Stimulated activated CD4-positive, alpha-beta T cell treated with anti-CD3 and anti-CD28 coated beads, Interleukin-12 subunit alpha, Interleukin-12 subunit beta, amount 100 ng/mL, for 24 hours (primary cell): ENCODE measurements at regions not wholly inside any gene's neighbourhood (a gene's known extent, or its start where the extent isn't known, plus 50 kb on each side); places are given as distances from the start of the nearest gene placed in this dataset.
"Not testable (repeated sequence)": the region's sequence is repeated elsewhere in the genome, so short reads cannot be mapped to it uniquely, and the experiment has no call there.

ENCODE experiments used
- DNase-seq, 2 experiments: peaks; one replicate each; pipeline ENCODE4 v3.0.0-alpha.2; 2020; ENCODE audit warnings: low read depth in 2 of 2

GRCh38 chr6:97913721-97914120 is 630.7 kb upstream of the MMS22L start:
- no peak for DNase-seq

DNA sequence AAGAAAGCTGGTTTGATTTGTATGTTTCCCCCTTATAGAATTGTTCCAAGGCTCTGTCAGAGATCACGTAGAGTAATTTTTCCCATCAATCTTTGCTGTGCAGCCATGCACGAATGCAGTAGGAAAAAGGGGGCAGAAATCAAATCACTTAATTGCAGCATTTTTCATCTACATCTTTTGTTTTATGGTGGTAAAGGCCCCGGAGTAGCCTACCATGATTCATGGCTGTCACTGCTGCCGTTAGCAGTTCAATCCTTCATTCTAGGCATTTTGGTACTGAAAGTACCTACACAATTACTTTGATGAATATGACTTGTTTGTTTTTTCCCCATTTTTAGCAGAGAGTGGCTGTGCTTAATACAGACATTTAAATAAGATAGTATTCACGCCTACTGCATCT is 631.9 kb upstream of the MMS22L start:
- no peak for DNase-seq

- no peak for DNase-seq
Measured at GRCh38 chr6:97915537-97915936, 632.5 kb upstream of the MMS22L start.

DNA sequence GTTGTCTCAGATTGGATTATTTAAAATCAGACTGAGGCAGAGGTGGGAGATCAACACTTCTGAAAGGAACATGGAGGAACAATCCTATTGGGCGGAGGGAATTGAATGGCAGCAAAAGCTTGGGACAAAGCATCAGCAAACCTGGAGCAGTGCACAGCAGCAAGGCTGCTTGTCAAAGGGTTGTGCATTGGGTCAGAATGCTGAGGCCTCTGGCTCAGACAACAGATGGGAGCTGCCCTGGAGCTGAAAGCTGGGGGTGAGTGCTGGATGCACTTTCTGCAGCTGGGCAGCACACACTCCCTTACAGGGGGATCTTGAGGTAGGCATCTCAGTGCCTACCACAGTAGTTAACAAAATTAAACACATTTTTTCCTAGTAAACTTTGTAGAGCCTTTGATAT is 634.4 kb upstream of the MMS22L start:
- DNase-seq: no peak

DNA sequence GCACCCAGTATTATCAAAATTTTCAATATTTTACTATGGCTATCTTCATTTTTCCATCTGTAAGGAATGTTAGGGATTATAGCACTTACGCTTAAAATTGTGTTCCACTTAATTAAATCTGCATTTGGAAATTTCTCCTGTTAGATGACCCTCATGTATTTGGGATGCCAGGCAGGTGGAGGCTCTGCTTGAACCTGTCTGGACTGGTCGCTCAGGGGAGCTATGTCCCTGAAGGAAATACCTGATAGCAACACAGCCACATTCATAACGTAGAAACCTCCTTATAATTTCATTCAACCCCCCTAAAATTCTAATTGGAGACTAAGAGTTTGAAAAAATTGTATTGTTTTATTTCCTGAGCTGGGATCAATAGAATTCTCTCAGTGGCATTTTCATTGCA is 636.0 kb upstream of the MMS22L start:
- DNase-seq: no peak

- no peak for DNase-seq
Measured at GRCh38 chr6:97919631-97920030, 636.6 kb upstream of the MMS22L start.

GRCh38 chr6:97923249-97923648 is 640.2 kb upstream of the MMS22L start:
- no peak for DNase-seq

DNA sequence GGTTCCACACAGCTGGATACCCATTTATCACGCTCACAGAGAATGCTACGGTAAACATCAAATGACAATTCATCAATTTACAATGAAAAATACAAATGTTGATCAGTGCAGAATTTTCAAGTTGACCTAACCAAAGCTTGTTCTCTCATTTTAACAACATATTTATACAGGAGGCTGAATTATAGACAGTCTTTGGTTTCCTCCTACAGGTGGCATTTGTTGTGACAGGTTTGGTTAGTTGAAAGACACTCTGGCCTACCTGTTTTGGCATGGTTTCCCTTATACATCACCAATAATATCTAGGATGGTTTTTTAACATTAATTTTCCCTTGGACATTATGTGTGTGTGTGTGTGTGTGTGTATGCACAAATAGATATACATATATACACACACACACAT is 642.5 kb upstream of the MMS22L start:
- DNase-seq: no peak

DNA sequence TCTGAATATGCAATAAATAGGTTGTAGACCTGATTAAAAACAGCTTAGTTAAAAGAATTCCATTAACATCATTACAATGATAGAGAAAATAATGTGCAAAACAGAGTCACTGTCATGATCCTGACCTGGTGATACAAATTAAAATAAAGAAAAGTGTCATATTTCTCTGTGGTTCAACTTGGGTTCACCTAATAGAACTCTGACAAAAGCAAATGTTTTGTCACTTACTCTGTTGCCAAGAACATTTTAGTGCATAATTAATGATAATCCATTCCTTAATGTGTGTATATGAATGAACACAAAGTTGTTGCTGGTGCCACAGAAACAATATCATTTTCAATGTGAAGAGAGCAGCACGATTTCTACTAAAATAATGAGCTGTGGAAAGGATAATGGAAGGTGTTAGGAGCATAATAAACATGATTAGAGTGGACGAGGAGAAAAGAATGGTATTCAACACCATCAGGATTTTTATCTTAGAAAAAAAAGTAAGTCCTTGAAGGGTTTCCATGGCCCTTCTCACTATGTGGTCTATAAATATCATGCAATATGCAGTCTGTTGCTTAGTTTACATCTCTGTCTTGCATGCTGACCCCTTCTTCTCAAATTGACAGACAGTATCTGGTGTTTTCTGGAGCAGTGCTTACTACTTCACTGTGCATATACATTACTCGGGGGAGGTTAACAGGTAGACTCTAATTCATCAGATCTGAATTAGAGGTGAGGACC is 656.6 kb upstream of the MMS22L start:
- DNase-seq: no peak

GRCh38 chr6:97947841-97948240 is 664.8 kb upstream of the MMS22L start:
- DNase-seq: no peak

DNA sequence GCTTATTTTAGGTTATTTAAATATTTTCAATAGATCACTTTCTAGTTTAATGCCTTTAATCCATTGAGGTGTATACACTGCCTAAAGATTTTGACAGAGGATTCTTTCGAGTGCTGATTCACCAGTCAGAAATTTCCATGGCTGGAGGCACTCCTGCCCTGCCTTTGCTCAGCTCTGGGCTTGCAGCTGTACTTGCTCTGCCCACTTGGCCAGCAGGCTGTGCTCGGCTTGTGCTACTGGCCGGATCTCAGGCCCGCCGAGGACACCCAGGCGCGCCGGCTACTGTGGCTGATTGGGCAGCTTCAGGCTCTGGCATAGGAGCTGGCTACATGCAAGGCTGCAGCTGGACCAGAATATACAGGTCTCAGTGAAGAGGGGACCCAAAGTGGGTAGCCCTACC is 675.1 kb upstream of the MMS22L start:
- no peak for DNase-seq

- no peak for DNase-seq
Measured at GRCh38 chr6:97963193-97963592, 680.2 kb upstream of the MMS22L start.

GRCh38 chr6:97969065-97969464 is 686.0 kb upstream of the MMS22L start:
- no peak for DNase-seq

GRCh38 chr6:97977084-97977483 is 694.1 kb upstream of the MMS22L start:
- no peak for DNase-seq

GRCh38 chr6:97978855-97979271 is 695.8 kb upstream of the MMS22L start:
- no peak for DNase-seq

DNA sequence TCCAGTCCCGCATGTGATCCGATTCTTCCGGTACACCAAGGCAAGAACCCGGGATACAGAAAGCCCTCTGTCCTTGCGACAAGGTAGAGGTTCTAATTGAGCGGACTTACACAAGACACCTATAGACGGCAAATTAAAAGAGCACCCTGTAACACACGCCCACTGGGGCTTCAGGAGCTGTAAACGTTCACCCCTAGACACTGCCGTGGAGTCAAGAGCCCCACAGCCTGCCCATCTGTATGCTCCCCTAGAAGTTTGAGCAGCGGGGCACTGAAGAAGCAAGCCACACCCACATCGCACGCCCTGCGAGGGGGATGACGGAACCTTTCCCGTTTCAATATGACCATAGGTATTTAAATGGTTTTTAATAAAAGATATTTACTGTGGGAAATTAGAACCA is 696.3 kb upstream of the MMS22L start:
- DNase-seq: not testable (repeated sequence)

GRCh38 chr6:97989451-97989850 is 706.4 kb upstream of the MMS22L start:
- DNase-seq: no peak

- no peak for DNase-seq
Measured at GRCh38 chr6:97995158-97995557, 712.1 kb upstream of the MMS22L start.

- no peak for DNase-seq
Measured at GRCh38 chr6:98002678-98003077, 719.7 kb upstream of the MMS22L start.

- DNase-seq: no peak
Measured at GRCh38 chr6:98014442-98015201, 731.6 kb upstream of the MMS22L start.

DNA sequence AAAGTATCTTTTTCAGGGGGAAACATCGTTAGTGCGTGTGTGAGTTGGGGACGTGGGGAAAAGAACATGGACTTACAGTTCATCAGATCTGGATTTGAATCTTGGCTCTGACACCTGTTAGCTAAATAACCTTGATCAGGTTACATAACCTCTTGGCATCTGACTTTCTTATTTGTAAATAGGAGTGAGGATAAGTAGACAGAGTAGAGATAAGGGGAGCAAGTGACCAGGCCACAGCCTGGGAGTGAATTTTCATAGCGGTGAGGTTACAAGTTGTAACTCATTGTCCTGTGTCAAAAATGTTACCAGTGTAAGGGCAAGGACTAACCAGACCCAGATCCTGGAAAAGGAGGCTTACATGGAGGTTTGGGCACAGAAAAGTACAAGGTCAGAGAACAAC is 733.5 kb upstream of the MMS22L start:
- DNase-seq: no peak

DNA sequence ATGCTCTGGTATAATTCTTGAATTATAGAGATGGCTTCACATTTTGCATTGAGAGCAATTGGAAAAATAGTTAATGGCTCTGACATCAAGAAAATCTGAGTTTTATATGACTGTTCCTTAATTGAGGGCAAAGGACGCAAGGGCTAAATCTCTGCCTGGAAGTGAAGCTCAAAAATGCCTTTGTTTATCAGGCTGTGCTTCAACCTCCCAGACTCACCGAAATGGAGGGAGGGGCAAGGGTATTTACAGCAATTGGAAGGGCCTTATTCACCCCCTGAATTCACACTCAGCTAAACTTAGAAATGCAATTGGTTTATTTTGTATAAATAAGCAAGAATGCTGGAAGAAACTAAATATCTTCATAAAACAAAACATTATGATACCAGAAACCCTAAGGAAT is 737.2 kb upstream of the MMS22L start:
- DNase-seq: no peak

DNA sequence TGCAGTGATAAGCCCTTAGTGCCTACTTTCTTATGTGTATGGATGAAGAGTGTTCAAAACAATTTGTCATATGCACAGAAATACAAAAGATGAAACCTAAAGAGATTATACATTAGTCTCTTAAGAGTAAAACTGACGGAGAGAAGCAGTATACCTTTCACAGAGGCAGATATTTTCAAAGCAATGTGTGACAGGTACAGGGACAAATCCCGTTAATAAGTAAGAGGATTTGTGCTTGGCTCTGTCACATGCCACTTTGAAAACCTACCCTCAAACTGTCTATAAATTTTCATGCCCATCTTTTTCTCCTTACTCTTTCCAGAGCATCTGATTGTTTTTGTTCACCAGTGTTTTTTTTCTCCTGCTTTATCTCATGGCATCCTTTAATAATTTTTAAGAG is 741.3 kb upstream of the MMS22L start:
- DNase-seq: no peak

DNA sequence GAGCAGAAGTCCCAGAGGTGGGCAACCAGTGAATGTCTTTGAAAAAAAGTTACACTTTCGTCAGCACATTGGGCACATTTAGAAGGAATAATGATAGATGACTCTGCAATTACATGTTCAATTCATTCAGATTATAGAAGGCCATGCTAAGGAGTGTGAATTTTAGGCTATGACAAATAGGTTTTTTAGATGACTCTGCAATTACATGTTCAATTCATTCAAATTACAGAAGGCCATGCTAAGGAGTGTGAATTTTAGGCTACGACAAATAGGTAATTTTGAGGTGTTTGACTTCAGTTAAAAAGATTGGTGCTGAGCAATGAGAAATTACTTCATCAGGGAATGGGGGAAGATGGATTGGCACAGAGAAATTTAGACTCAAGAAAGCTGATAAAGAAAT is 744.9 kb upstream of the MMS22L start:
- DNase-seq: no peak
